Muscle layer of colon (tissue), 2 donors: ENCODE measurements at regions not wholly inside any gene's neighbourhood (a gene's known extent, or its start where the extent isn't known, plus 50 kb on each side); places are given as distances from the start of the nearest gene placed in this dataset.

Experiments
- H3K27ac ChIP-seq: one replicate; pipeline ENCODE4 v1.7.0; 2013; ENCODE audit warnings: low read depth, mild to moderate bottlenecking, low read length, moderate library complexity
- H3K27me3 ChIP-seq, 2 donors: one replicate each; pipeline ENCODE4 v1.7.0; 2013; ENCODE audit warnings: low read length in 2 of 2, mild to moderate bottlenecking in 2 of 2; ENCODE audit not compliant: insufficient read depth in 2 of 2, control insufficient read depth in 1 of 2
- H3K36me3 ChIP-seq: one replicate; pipeline ENCODE4 v1.7.0; 2013; ENCODE audit warnings: mild to moderate bottlenecking, low read length; ENCODE audit not compliant: insufficient read depth
- H3K4me1 ChIP-seq: one replicate; pipeline ENCODE4 v1.7.0; 2013; ENCODE audit warnings: mild to moderate bottlenecking, low read length; ENCODE audit not compliant: insufficient read depth
- H3K4me3 ChIP-seq, 2 donors: one replicate each; pipeline ENCODE4 v1.7.0; 2013; ENCODE audit warnings: low read length in 2 of 2, low read depth in 1 of 2, mild to moderate bottlenecking in 1 of 2, moderate library complexity in 1 of 2
- H3K9ac ChIP-seq: one replicate; pipeline ENCODE4 v1.7.0; 2013; ENCODE audit warnings: low read length
- H3K9me3 ChIP-seq: one replicate; pipeline ENCODE4 v1.7.0; 2013; ENCODE audit warnings: mild to moderate bottlenecking, low read length
- donor health status: abdominal sarcoma.
- donor health status: Adenocarcinoma of cecum.

DNA sequence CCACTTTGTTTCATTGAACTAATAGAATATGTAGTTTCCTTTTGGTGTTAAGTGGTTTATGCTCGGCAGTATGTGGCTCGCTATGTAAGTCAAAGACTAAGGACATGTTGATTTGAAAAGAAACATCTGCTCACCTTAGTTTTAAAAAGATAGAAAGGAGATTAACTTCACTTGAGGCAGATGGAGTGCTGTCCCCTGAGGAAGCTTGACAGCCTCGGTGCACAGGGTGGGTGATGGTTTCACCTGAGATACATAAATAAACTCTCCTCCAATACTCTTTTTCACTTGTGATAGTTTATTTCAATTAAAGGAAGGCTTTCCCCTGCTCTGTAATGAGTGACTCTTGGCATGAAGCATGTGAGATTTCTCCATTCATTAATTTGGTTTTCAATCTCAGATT is 70.8 kb upstream of the FMN2 start:
- H3K4me3 ChIP-seq, result no peak overlapping the region
- no peaks in the 10 kb centered on the region for H3K9me3 ChIP-seq
- no peaks in the 10 kb centered on the region for H3K4me1 ChIP-seq
- no peak overlapping the region for H3K9ac ChIP-seq
- no peak overlapping the region for H3K27ac ChIP-seq
- H3K27me3 ChIP-seq, result no peaks in the 10 kb centered on the region
- no peaks in the 10 kb centered on the region for H3K36me3 ChIP-seq

DNA sequence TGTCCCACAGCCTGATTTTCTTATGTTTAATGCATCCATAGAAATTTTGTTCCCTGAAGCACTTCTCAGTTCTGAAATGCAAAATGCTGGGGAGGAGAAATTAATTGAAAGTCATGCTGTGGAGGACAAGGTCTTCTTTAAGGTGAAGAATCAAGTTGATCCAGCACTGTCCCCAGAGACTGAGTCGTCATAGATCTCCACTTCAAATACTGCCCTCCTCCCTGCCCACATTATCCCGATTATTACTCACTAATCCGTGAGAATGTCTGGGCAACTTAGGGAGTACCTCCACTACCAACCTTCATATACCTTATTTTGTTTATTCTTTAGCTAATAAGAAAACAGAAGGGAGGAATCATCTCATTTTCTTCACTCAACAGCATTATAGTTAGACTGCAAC is 70.0 kb upstream of the FMN2 start:
- Histone ChIP-seq H3K4me1 (no peaks in the 10 kb centered on the region), H3K9ac (no peak overlapping the region), H3K4me3 (no peak overlapping the region), H3K27me3 (no peaks in the 10 kb centered on the region), H3K36me3 (no peaks in the 10 kb centered on the region), H3K27ac (no peak overlapping the region), H3K9me3 (no peaks in the 10 kb centered on the region)

DNA sequence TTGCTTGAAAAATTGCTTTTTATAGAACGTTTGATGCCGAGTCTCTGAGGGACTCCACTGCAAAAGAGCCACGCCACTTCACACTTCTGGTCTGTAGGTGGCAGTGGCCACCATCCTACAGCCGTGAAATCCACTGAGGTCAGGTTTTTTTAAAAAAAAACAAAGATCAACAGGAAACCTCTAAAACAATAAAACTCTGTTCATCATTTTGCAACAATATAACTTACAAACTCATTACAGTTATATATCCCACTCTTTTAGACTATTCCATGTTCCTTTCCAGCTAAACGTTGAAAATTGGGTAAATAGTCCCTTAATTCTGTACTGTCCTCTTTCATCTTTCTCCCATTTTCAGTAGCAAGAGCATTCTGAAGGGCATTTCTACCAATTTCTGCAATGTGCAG is 64.6 kb upstream of the FMN2 start:
- Histone ChIP-seq H3K9ac (no peak overlapping the region), H3K4me3 (no peak overlapping the region), H3K9me3 (no peaks in the 10 kb centered on the region), H3K36me3 (no peaks in the 10 kb centered on the region), H3K4me1 (no peaks in the 10 kb centered on the region), H3K27me3 (no peaks in the 10 kb centered on the region), H3K27ac (no peak overlapping the region)

DNA sequence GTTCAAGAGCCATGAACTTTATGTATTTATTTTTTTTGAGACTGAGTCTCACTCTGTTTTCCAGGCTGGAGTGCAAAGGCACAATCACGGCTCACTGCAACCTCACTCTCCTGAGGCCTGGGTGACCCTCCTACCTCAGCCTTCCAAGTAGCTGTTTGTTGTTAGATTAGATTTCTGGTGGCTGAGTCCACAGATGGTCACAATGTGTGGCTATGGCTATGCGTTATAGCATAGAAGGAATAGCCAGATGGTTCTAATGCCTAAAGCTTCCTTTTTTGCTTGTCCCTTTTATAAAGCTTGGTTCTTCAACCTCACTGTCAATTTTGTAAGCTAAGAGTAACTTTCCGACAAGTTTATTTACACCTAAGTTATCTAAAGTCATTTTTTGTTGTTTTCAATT is 62.3 kb upstream of the FMN2 start:
- Histone ChIP-seq H3K4me3 (no peak overlapping the region), H3K27me3 (no peaks in the 10 kb centered on the region), H3K9ac (no peak overlapping the region), H3K4me1 (no peaks in the 10 kb centered on the region), H3K9me3 (no peaks in the 10 kb centered on the region), H3K36me3 (no peaks in the 10 kb centered on the region), H3K27ac (no peak overlapping the region)

DNA sequence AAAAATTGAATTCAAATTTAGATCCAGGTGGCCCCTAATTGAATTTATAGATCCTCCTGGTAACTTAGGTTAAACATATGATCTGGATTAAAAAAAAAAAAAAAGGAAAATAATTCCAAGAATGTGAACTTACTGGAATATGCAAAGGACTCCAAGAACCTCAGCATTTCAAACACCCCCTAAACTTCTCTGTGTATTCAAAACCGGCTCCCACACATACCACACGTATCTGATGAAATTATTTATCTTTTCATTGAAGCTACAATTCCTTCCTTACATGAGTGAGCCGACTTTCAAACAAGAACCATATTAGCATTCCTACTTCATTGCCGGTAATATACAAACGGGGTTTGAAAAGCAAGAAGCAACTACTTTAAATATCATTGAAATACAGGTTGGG is 61.4 kb upstream of the FMN2 start:
- Histone ChIP-seq H3K4me3 (no peak overlapping the region), H3K36me3 (no peaks in the 10 kb centered on the region), H3K27ac (no peak overlapping the region), H3K9me3 (no peaks in the 10 kb centered on the region), H3K9ac (no peak overlapping the region), H3K4me1 (no peaks in the 10 kb centered on the region), H3K27me3 (no peaks in the 10 kb centered on the region)

DNA sequence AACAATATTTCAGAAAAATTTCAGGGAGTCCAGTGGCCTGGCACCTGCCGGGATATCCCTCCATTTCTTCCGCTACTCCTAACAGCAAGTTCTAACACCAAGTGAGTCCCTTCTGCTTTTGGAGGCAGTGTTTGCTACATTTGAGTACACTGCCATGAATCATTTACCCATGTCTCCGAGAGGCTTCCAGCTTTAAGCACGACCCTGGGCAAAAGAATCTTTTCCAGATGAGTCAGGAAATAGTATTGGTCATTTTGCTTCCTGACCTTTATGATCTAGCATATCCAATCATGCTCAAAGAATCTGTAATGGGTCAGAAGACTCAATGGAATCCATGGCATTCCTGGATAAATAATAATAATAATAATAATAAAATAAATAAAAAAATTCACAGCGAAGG is 60.7 kb upstream of the FMN2 start:
- H3K27ac ChIP-seq, result no peak overlapping the region
- no peaks in the 10 kb centered on the region for H3K9me3 ChIP-seq
- H3K4me1 ChIP-seq, result no peaks in the 10 kb centered on the region
- no peak overlapping the region for H3K4me3 ChIP-seq
- H3K36me3 ChIP-seq, result no peaks in the 10 kb centered on the region
- H3K27me3 ChIP-seq, result no peaks in the 10 kb centered on the region
- no peak overlapping the region for H3K9ac ChIP-seq

DNA sequence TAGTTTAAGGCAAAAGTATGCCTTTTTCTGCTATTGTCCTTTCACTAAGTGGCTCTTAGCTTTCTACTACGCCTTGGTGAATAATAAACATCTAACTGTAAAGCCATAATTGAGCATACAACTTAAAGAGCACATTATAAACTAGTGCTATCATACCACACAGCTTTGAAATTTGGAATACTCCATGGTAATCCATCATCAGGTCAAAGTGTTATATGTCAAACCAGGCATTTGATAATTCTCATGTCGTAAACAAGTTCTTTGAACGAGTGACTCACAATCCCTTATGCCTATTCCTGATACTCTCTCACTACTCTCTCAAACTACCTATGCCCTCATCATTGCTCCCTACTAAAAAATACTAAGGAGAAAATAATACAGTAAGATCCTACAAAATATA is 60.3 kb upstream of the FMN2 start:
- Histone ChIP-seq H3K9me3 (no peaks in the 10 kb centered on the region), H3K27me3 (no peaks in the 10 kb centered on the region), H3K27ac (no peak overlapping the region)

DNA sequence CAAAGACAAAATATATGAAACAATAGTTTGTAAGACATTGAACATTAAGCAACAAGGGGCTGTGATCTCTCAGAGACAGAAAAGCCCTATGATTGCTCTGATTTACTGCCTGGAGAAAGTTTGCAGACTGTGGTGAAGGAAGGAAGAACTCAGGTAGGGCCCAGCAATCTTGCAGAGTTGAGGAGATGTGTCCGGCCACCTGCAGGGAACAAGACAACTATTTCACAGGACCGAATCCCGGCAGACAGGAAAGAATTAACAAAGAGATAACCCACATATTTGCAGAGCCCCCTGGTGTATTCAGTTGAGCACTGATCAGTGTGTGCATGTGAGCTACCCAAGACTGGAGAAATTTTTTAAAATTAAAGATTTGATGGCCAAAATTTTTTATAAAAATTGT is 58.3 kb upstream of the FMN2 start:
- no peaks in the 10 kb centered on the region for H3K4me1 ChIP-seq
- H3K27ac ChIP-seq, result no peak overlapping the region
- H3K9ac ChIP-seq, result no peak overlapping the region
- no peak overlapping the region for H3K4me3 ChIP-seq
- H3K36me3 ChIP-seq, result no peaks in the 10 kb centered on the region
- no peaks in the 10 kb centered on the region for H3K27me3 ChIP-seq
- H3K9me3 ChIP-seq, result no peaks in the 10 kb centered on the region

More for the DNA sequence above, 60.3 kb upstream of the FMN2 start:
- H3K4me1 ChIP-seq, result no peaks in the 10 kb centered on the region
- no peaks in the 10 kb centered on the region for H3K36me3 ChIP-seq
- no peak overlapping the region for H3K4me3 ChIP-seq
- no peak overlapping the region for H3K9ac ChIP-seq

DNA sequence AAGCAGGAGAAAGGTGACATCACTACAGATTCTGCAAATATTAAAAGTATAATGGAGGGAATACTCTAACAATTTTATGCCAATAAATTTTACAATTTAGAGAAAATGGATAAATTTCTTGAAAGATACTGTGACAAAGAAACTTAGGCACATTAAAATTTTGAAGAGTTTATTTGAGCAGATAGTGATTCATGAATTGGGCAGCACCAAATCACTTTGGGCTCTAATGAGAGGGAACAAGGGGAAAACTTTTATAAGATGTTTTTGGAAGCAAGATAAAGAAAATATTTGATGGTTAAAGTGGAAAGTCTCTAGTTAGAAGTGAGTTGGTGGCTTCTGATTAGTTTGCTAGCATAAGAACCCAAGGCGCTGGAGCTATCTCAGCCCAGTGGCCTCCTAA is 55.2 kb upstream of the FMN2 start:
- H3K27me3 ChIP-seq, result no peaks in the 10 kb centered on the region
- H3K4me3 ChIP-seq, result no peak overlapping the region
- no peak overlapping the region for H3K27ac ChIP-seq
- no peaks in the 10 kb centered on the region for H3K36me3 ChIP-seq
- H3K9ac ChIP-seq, result no peak overlapping the region
- H3K9me3 ChIP-seq, result no peaks in the 10 kb centered on the region
- no peaks in the 10 kb centered on the region for H3K4me1 ChIP-seq
